ENCODE measurements at regions not wholly inside any gene's neighbourhood (a gene's known extent, or its start where the extent isn't known, plus 50 kb on each side); places are given as distances from the start of the nearest gene placed in this dataset.
"Not testable (repeated sequence)": the region's sequence is repeated elsewhere in the genome, so short reads cannot be mapped to it uniquely, and the experiment has no call there.

DNA sequence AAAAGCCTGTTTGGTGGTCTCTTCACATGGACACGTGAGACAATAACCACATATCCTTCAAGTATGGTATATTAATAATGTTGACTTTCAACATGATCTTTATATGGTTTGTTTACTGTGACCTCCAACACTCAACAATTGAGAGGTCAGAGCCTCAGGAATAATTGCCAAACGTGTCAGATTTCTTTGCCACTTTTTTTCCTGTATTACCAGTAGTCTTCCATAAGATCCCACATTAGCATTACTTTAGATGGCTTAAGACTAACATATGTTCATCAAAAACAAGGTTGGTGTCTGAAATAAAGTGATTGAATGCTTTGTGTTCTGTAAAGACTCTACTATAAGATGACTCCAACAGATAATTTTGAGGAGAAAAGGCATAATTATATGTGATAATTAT lies 118.7 kb upstream of the F3 start:
- Histone ChIP-seq H3K27ac (no peak overlapping the region), H3K4me3 (no peak overlapping the region), H3K36me3 (no peaks in the 10 kb centered on the region), H3K4me1 (no peaks in the 10 kb centered on the region), H3K27me3 (no peaks in the 10 kb centered on the region), H3K9me3 (no peaks in the 10 kb centered on the region)
- no peak for ATAC-seq
- 78 to 80% methylated on average over 2 of the region's 2 CpGs for WGBS, 2 donors (ENCODE audit: low coverage in 1 of 2)
- TF ChIP-seq POLR2AphosphoS5 (IDR thresholded peaks at IDR 0.05) (no peak), EP300 (IDR thresholded peaks at IDR 0.05) (no peak), POLR2A (IDR thresholded peaks at IDR 0.05) (no peak)
- TF ChIP-seq, protein P1, sequence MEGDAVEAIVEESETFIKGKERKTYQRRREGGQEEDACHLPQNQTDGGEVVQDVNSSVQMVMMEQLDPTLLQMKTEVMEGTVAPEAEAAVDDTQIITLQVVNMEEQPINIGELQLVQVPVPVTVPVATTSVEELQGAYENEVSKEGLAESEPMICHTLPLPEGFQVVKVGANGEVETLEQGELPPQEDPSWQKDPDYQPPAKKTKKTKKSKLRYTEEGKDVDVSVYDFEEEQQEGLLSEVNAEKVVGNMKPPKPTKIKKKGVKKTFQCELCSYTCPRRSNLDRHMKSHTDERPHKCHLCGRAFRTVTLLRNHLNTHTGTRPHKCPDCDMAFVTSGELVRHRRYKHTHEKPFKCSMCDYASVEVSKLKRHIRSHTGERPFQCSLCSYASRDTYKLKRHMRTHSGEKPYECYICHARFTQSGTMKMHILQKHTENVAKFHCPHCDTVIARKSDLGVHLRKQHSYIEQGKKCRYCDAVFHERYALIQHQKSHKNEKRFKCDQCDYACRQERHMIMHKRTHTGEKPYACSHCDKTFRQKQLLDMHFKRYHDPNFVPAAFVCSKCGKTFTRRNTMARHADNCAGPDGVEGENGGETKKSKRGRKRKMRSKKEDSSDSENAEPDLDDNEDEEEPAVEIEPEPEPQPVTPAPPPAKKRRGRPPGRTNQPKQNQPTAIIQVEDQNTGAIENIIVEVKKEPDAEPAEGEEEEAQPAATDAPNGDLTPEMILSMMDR (IDR thresholded peaks at IDR 0.05), result no peak

DNA sequence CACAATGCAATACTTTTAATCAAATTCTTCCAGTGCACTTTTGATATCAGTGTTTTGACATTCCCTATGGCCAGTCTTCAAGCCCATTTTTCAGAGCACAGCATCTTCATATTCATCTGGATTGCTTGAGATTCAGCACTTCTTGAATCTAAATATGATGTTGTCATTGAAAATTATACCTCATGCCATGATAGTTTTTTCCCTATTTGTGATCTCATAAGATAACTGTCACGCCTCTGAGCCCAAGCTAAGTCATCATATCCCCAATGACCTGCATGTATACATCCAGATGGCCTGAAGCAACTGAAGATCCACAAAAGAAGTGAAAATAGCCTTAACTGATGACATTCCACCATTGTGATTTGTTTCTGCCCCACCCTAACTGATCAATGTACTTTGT lies 117.6 kb upstream of the F3 start:
- H3K4me1 ChIP-seq, H3K27ac ChIP-seq, ATAC-seq, H3K27me3 ChIP-seq, H3K4me3 ChIP-seq, H3K36me3 ChIP-seq, H3K9me3 ChIP-seq: not testable (repeated sequence)
- 86% methylated on average over 1 of the region's 1 CpG; no CpG with 5 or more reads in 1 of the 2 donors for WGBS, 2 donors (ENCODE audit: low coverage in 1 of 2)

DNA sequence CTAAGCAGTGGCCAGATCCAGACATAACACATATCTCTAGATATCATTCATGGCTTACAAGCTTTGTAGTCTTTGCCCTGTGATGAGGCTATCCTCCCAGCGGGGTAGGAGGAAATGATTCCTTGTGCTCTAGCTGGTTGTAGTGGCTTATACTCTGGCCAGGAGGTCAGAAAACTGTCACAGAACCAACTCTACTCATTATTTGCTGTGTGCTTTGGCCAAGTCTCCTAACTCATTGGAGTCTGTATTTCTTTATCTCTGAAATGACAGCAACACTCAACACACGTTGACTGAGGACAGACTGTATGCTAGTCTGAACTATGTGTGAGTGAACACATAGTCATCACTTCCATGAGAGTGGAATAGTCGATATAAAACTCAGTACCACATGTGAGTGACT lies 116.7 kb upstream of the F3 start:
- no peaks in the 10 kb centered on the region for H3K9me3 ChIP-seq
- peak; percentile 72 for ATAC-seq
- no peaks in the 10 kb centered on the region for H3K4me1 ChIP-seq
- no peak overlapping the region for H3K4me3 ChIP-seq
- H3K27ac ChIP-seq, result peak overlapping the region in 1 of 4 donors; percentile 4
- H3K36me3 ChIP-seq, result no peaks in the 10 kb centered on the region
- no peaks in the 10 kb centered on the region for H3K27me3 ChIP-seq
- TF ChIP-seq POLR2A (IDR thresholded peaks at IDR 0.05) (no peak), EP300 (IDR thresholded peaks at IDR 0.05) (no peak), POLR2AphosphoS5 (IDR thresholded peaks at IDR 0.05) (no peak)
- TF ChIP-seq, protein P1 (IDR thresholded peaks at IDR 0.05), result no peak
- 27 to 54% methylated on average over 3 of the region's 3 CpGs for WGBS, 2 donors (ENCODE audit: low coverage in 1 of 2)

DNA sequence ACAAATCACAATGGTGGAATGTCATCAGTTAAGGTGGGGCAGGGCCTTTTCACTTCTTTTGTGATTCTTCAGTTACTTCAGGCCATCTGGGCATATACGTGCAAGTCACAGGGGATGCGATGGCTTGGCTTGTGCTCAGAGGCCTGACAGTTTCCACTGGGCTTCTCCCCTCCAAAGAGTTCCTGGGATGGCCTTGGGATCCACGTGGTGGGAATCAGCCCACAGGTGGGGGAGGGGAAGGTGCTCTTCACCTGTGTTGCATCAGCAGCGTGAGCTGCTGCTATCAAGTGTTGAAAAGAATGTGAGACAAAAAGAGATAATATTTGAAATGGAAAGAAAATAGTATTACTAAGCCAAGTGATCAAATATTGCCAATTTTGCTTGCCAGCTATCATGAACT lies 116.2 kb upstream of the F3 start:
- peak overlapping the region in 1 of 4 donors; percentile 4 for H3K27ac ChIP-seq
- not testable (repeated sequence) for H3K27me3 ChIP-seq, H3K4me1 ChIP-seq, H3K4me3 ChIP-seq, H3K9me3 ChIP-seq, ATAC-seq, H3K36me3 ChIP-seq
- 60 to 83% methylated on average over 1 to 2 of the region's 4 CpGs for WGBS, 2 donors (ENCODE audit: low coverage in 1 of 2)

DNA sequence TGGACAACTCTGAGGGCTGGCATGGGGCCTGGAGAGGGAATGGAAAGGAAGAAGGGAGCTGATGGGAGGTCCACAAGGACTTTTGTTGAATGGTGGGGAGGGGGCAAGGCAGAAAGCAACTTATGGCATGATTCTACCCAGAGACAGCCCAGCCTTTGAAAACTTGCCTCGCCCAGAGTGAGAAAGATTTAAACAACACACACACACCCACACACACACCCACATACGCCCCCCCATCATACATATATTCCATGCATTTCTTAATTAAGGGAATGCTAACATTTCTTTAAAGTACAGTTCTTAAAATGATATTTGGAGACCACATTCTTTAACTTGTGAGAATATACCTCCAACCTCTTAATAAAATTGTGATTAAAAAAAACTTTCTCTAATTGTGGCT lies 115.4 kb upstream of the F3 start:
- Histone ChIP-seq H3K4me1 (no peaks in the 10 kb centered on the region), H3K27me3 (no peaks in the 10 kb centered on the region), H3K36me3 (no peaks in the 10 kb centered on the region), H3K27ac (no peak overlapping the region), H3K9me3 (no peaks in the 10 kb centered on the region), H3K4me3 (no peak overlapping the region)
- 87 to 89% methylated on average over 2 of the region's 2 CpGs for WGBS, 2 donors (ENCODE audit: low coverage in 1 of 2)
- TF ChIP-seq POLR2AphosphoS5 (IDR thresholded peaks at IDR 0.05) (no peak), EP300 (IDR thresholded peaks at IDR 0.05) (no peak), POLR2A (IDR thresholded peaks at IDR 0.05) (no peak)
- TF ChIP-seq, protein P1 (IDR thresholded peaks at IDR 0.05), result no peak
- no peak for ATAC-seq

DNA sequence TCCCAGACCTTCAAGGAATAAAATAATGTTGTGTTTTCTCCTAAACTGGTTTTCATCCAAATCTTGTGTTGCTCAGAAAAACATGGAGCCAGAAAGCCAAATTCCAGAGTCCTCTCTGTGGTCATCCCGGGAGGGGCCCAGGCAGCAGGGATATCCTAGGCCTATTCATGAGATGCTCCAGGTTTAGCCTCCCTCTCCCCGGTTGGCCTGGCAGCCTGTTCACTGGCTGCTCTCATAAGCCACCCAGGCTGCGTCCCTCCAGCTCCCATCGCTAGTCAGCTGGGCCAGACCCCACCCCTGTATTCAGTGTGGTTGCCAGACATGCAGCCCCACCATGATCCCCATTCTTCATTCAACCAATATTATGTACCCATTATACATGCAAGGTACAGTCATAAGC lies 113.4 kb upstream of the F3 start:
- no peak for ATAC-seq
- H3K27ac ChIP-seq, result no peak overlapping the region

More for the DNA sequence above, 113.4 kb upstream of the F3 start:
- Histone ChIP-seq H3K27me3 (no peaks in the 10 kb centered on the region), H3K4me3 (no peak overlapping the region), H3K36me3 (no peaks in the 10 kb centered on the region), H3K9me3 (no peaks in the 10 kb centered on the region), H3K4me1 (no peaks in the 10 kb centered on the region)
- no peak for TF ChIP-seq POLR2AphosphoS5 (IDR thresholded peaks at IDR 0.05)
- TF ChIP-seq, protein P1 (IDR thresholded peaks at IDR 0.05), result no peak
- no peak for TF ChIP-seq POLR2A (IDR thresholded peaks at IDR 0.05)
- TF ChIP-seq EP300 (IDR thresholded peaks at IDR 0.05), result no peak
- WGBS, 2 donors (ENCODE audit: low coverage in 1 of 2), result 100% methylated on average over 1 of the region's 4 CpGs; no CpG with 5 or more reads in 1 of the 2 donors
